C4-2B (cell line): ENCODE measurements at regions not wholly inside any gene's neighbourhood (a gene's known extent, or its start where the extent isn't known, plus 50 kb on each side); places are given as distances from the start of the nearest gene placed in this dataset.

Experiments used
- ZFX ChIP-seq: fragments of 450-650 bp; IDR thresholded peaks from 2 replicates; pipeline ENCODE4 v1.6.1; 2017
- TF ChIP-seq, protein P1 (sequence below): fragments of 450-650 bp; conservative IDR thresholded peaks from 2 replicates; pipeline ENCODE4 v1.5.1; 2017; ENCODE audit warnings: mild to moderate bottlenecking

DNA sequence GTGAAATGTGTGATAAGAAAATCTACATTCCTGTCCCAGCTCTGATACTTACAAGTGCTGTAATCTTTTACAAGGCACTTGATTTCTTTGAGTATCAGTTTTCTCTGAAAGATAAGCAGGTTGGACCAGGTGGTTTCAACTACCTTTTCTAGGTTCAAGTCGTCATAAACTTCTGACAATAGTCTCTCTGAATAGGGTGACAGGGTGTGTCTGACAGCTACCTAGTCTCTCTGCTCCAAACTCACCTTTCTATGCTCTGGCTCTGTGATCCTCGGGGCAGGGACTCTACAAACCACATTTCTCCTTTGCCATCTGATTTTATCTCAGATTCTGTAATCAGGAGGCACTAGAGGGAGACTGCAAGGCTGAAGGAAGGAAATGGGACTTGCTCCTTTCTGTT, 137.7 kb upstream of the SYT1 start:
- TF ChIP-seq, protein P1, sequence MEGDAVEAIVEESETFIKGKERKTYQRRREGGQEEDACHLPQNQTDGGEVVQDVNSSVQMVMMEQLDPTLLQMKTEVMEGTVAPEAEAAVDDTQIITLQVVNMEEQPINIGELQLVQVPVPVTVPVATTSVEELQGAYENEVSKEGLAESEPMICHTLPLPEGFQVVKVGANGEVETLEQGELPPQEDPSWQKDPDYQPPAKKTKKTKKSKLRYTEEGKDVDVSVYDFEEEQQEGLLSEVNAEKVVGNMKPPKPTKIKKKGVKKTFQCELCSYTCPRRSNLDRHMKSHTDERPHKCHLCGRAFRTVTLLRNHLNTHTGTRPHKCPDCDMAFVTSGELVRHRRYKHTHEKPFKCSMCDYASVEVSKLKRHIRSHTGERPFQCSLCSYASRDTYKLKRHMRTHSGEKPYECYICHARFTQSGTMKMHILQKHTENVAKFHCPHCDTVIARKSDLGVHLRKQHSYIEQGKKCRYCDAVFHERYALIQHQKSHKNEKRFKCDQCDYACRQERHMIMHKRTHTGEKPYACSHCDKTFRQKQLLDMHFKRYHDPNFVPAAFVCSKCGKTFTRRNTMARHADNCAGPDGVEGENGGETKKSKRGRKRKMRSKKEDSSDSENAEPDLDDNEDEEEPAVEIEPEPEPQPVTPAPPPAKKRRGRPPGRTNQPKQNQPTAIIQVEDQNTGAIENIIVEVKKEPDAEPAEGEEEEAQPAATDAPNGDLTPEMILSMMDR, result no peak
- no peak for TF ChIP-seq ZFX
